LHCN-M2 (cell line): ENCODE measurements at regions not wholly inside any gene's neighbourhood (a gene's known extent, or its start where the extent isn't known, plus 50 kb on each side); places are given as distances from the start of the nearest gene placed in this dataset.

Source experiments
- DNase-seq: peaks from one replicate; pipeline ENCODE4 v3.0.0-alpha.2; 2012; ENCODE audit warnings: low read depth

DNA sequence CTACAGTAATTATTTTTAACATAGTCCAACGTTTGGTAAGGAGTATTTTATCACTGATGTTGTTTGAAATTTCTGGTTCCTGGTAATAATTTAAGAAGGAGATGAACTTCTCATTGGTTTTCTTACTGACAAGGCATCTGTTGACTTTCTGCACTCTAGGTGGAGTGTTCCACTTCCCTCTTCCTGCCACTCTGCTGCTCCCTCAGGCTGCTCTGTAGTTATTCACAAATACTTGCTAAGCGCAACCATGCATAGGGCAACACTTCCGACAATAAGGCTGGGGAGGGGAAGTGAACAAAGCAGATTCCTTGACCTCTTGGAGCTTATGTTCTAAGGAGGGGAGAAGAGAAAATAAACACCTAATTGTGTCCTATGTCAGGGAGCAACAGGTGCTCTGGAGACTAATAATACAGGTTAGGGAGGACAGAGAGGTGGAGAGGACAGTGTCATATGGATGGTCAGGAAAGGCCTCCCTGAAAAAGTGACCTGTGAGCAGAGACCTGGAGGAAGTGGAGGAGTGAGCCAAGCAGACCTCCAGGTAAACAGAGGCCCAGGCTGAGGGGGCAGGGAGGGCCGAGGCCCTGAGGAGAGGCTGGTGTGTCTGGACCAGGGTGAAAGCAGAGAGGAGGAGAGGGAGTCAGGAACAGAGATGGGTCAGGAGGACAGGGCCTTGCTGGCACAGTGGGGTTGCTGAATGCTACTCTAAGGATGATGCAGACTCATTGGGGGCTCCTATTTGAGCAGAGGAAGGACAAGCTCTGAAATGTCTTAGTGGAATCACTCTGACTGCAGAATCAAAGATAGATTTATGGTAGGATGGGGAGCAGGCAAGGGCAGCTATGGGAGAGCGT, 134.8 kb upstream of the SLC24A3 start:
- DNase-seq: no peak

- DNase-seq: no peak
These were observed 133.7 kb upstream of the SLC24A3 start for GRCh38 chr20:19078448-19079373.

- peak; percentile 0 for DNase-seq
These were observed 132.7 kb upstream of the SLC24A3 start for GRCh38 chr20:19079536-19080299.

DNA sequence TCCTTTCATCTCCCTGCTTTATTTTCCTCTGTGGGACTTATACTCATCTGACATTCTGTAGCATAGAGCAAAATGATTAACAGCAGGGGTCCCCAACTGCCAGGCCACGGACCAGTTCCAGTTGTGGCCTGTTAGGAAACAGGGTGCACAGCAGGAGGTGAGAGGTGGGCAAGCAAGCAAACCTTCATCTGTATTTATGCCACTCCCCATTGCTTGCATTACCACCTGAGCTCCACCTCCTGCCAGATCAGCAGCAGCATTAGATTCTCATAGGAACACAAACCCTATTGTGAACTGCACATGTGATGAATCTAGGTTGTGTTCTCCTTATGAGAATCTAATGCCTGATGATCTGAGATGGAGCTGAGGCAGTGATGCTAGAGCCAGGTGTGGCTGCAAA, 130.5 kb upstream of the SLC24A3 start:
- DNase-seq: no peak

GRCh38 chr20:19083136-19083621, 129.3 kb upstream of the SLC24A3 start:
- DNase-seq: no peak

DNA sequence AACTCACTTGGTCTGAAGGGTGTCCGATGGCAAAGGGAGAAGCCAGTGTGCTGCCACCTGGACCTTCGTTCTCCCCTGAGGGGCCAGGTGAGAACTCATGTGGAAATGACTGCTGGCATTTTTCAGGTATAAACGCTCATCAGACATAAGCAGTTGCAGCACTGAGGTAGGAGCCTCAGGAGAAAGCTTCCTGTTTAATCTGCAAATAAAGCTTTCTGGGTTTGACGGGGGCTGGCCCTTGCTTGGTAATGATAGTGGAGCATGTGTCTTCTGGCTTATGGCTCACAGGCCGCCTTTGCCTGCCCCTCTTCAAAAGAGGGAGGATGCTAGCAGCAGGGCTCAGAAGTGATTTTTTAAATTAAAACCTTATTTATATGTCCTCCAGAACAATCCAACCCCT, 122.1 kb upstream of the SLC24A3 start:
- no peak for DNase-seq

GRCh38 chr20:19094959-19095541, 117.4 kb upstream of the SLC24A3 start:
- no peak for DNase-seq

DNA sequence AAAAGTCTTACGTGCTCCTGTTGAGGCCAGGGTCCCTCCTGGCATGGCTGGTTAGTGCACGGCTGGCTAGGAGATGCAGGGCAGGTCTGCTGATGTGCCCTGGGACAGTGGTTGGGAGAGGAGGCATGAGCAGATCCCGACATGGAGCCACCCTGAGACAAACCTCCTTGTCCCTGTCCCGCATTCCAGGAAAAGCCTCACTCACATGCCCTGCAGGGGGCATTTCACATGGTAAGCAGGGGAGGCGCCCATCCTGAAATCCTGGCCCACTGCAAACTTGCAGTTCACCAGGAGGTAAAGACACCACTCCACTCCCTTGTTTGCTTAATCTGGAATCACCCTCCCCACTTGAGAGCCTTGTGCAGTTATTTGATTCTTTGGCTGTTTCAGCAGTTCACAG, 116.7 kb upstream of the SLC24A3 start:
- no peak for DNase-seq

DNA sequence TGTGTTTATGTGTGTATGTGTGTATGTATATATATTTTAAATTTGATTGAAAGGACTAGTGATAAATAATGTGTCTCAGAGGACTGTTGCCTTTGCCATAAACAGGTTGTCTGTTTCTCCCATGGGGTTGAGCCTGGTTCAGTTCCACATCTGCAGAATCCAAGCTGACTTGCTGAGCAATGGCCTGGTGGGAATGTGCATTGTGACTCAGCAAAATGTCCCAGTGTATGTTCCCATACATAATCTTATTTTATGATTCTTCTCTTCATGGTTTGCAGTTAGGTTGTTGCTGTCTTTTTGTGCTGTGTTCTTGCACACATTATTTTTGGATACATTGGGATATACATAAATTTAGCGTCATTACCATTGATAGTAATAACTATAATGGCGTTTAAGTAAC, 115.6 kb upstream of the SLC24A3 start:
- no peak for DNase-seq

DNA sequence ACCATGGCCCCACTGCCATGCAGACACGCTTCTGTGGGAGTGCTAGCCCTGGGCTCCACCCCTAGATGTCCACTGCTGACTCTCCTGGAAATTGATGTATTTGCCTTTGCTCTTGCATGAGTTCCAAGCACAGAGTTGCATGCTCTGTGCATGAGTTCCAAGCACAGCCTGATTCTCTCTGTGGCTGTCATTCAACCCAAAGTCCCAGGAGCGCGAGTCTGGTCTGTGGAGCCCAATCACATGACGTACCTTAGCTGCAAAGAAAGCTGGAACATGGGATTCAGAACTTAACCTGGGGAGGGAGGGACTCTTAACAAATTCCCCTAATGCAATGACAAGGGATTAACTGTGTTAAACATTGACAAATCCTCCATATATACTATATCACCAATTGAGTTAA, 114.3 kb upstream of the SLC24A3 start:
- DNase-seq: no peak

GRCh38 chr20:19098806-19099578, 113.5 kb upstream of the SLC24A3 start:
- no peak for DNase-seq

GRCh38 chr20:19099596-19100545, 112.6 kb upstream of the SLC24A3 start:
- DNase-seq: no peak

GRCh38 chr20:19100975-19101374, 111.5 kb upstream of the SLC24A3 start:
- DNase-seq: no peak

DNA sequence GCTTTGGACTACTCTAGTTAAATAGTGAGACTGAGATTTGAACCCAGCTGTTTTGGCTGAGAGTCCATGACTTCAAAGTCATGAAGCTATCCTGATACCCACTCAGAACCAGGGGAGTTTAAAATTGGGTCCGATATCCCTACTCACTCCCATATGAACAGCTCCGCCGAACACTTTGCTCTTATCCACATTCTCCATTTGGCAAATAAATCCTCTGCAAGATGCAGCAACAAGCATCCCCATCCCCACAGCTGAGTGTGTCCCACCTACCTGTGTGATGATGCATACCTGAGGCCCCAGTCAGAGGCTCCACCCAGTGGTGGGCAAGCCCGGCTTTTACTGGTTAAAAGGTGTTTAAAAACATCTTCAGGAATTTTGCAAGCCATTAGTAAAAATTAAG, 108.3 kb upstream of the SLC24A3 start:
- no peak for DNase-seq

DNA sequence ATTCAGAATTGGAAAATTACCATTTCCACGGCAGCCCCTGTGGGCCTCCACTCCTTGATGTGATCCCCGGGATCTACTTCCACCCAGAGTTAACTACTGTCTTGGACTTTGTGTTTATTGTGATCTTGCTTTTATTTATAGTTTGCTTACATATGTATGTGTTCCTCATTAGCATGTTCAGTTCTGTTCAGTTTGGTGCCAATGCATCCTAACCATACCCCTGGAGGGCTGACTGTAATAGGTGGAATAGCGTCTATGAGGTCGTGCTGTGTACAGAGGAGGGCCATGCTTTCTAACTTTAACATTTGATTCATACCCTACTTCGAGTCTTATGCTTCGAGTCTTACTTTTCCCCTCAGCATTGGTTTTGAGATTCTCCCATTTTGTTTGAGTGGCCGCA, 104.3 kb upstream of the SLC24A3 start:
- DNase-seq: no peak

DNA sequence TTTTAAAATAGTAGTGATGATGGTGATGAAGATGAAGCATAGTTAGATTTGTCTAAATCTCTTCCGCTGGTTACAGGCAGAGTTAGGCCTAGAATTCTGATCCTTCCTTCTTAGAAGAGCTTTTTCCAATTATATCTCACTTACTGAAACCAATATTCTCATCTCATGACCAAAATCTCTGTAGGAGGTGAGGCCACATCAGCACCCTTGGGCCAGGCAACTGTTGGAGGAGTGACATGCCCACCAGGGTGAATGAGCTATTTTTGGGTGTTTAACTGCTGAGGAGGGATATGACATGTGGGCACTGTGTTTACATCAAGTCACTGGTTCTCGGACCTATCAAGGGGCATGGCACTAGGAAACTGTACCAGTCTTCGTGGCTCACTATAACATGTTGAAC, 102.2 kb upstream of the SLC24A3 start:
- DNase-seq: no peak

- DNase-seq: no peak
These were observed 101.5 kb upstream of the SLC24A3 start for GRCh38 chr20:19110881-19111460.

- no peak for DNase-seq
These were observed 99.6 kb upstream of the SLC24A3 start for GRCh38 chr20:19112828-19113227.

DNA sequence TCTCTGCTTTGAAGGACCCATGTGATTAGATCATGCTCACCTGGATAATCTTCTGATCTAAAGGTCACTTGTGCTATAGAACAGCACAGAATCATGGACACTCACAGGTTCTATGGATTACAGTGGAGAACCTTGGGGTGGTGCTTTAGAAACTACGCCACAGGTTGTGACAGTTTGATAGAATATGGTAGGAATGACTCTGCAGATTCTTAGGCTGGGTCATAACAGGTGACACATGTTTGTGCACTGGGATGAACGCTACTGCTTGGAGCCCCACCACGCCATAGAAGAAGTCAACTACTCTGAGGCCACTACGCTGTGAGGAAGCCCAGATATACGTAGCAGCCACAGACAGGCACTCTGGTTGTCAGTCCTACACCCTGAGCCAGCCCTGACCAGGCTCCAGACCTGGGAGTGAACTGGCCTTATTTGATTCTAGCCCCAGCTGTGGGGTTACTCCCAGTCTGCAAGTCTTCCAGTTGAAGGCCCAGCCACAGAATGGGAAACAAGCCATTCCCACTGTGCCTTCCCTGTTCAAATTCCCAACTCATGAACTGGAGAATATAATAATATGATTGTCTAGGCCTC, 99.0 kb upstream of the SLC24A3 start:
- DNase-seq: no peak
